ENCODE measurements at regions not wholly inside any gene's neighbourhood (a gene's known extent, or its start where the extent isn't known, plus 50 kb on each side); places are given as distances from the start of the nearest gene placed in this dataset.

DNA sequence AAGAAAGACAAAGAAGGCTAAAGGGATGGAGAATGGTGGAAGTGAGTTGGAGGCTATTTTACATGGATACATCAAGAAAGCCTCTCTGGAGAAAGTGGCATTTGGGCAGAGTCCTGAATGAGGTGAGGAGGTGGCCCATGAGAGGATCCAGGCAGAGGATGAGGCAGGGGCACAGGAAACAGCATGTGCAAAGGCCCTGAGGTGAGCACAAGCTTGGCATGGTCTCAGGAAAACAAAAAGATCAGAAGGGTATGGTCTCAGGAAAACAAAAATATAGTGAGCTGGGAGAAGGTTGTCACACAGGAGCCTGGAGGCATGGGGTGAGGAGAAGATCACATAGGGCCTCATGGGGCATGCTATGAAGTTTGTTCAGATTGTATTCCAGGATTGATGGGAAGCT is 62.1 kb upstream of the F3 start:
- Histone ChIP-seq H3K27ac (peak overlapping the region; percentile 48; the same call in 1 of the 2 replicates), H4K20me1 (ENCODE audit: insufficient read depth) (no peaks in the 10 kb centered on the region), H3K4me3 (no peak overlapping the region), H3K36me3 (ENCODE audit: low read depth) (no peaks in the 10 kb centered on the region), H3K4me2 (peak overlapping the region; percentile 62), H3K79me2 (ENCODE audit: low read depth) (no peaks in the 10 kb centered on the region), H3F3A (ENCODE audit: insufficient read depth, low read depth) (peaks cover 26% of the 10 kb centered on the region), H3K27me3 (ENCODE audit: insufficient read depth, low read depth) (no peaks in the 10 kb centered on the region), H3K9me2 (ENCODE audit: insufficient read depth) (no peaks in the 10 kb centered on the region), H3K4me1 (replicated peaks; ENCODE audit: insufficient read depth) (peaks cover 46% of the 10 kb centered on the region), H2AFZ (no peak overlapping the region), H3K9me3 (ENCODE audit: insufficient read depth, low read depth) (no peaks in the 10 kb centered on the region)
- TF ChIP-seq EZH2 (IDR thresholded peaks at IDR 0.05; ENCODE audit: low read depth): no peak
- TF ChIP-seq, protein P1, sequence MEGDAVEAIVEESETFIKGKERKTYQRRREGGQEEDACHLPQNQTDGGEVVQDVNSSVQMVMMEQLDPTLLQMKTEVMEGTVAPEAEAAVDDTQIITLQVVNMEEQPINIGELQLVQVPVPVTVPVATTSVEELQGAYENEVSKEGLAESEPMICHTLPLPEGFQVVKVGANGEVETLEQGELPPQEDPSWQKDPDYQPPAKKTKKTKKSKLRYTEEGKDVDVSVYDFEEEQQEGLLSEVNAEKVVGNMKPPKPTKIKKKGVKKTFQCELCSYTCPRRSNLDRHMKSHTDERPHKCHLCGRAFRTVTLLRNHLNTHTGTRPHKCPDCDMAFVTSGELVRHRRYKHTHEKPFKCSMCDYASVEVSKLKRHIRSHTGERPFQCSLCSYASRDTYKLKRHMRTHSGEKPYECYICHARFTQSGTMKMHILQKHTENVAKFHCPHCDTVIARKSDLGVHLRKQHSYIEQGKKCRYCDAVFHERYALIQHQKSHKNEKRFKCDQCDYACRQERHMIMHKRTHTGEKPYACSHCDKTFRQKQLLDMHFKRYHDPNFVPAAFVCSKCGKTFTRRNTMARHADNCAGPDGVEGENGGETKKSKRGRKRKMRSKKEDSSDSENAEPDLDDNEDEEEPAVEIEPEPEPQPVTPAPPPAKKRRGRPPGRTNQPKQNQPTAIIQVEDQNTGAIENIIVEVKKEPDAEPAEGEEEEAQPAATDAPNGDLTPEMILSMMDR (conservative IDR thresholded peaks at IDR 0.05): no peak
- no TSS peak for BruUV-seq (replicated peaks)
- intact Hi-C loops (cut with micrococcal nuclease; ENCODE audit: unreplicated experiment): no loop called here
- ChIA-PET POLR2A (ENCODE audit: unreplicated experiment) (no interaction called here), CTCF (no interaction called here)
- DNase-seq: no peak

DNA sequence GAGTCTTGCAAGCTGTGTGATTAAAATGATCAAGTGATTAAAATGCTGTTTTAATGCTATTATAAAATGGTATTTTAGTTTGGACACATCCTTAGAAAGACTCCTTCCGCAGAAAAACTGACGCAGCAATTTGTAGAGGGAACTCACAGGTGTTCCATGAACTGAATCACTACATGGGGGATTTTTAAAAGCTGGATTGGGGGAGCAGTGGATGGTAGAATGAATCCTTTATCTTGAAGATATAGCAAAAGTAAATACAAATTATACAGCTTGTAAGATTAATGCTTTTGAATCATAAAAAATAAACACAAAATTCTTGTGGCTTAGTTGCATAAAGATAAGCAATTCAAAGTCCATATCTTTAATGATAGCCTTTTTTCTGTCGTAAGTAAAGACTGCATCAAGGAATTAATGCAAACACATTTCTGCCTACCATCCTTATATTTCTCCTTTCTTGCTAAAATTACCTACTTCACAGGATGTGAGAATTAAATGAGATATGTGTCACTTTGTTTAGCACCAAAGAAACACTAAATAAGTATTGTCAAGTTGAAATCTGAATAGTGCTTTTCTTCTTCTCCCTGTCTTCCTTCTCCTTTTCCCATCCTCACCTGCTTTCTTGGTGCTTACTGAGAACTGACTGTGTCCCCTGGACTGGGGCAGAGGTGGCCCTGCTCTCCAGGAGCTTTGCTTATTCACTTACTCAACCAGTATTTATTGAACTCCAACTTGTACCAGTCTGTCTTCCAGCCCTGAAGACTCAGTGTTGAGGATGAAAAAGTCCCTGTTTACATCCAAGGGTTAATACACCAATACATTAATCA is 61.5 kb upstream of the F3 start:
- CTCF ChIA-PET: no interaction called here

DNA sequence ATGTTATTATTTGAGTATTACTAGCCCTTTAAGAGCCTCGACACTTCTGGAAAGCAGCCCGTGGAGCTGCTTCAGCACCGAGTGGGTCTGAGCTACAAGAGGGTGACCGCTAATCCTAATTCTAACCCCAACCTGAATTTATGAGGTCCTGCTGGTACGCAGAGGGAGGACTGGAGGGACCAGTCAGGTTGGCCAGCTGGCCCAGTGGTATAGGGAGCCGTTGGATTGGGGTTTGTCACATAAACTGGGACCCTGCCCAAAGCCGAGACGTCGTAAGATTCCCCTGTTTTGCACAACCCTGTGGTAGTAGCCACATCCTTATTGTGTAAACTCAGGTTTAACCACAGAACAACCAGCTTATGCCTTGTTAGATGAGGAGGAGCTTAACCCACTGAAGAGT is 60.8 kb upstream of the F3 start:
- no TSS peak for BruUV-seq (replicated peaks)
- ChIA-PET POLR2A (ENCODE audit: unreplicated experiment) (no interaction called here), CTCF (no interaction called here)
- no peaks in the 10 kb centered on the region for H3K27me3 ChIP-seq (ENCODE audit: insufficient read depth, low read depth)
- H3K4me2 ChIP-seq: peak overlapping the region; percentile 62
- H3K27ac ChIP-seq: peak overlapping the region; percentile 48
- H4K20me1 ChIP-seq (ENCODE audit: insufficient read depth): no peaks in the 10 kb centered on the region
- H3K79me2 ChIP-seq (ENCODE audit: low read depth): no peaks in the 10 kb centered on the region
- no peak for TF ChIP-seq EZH2 (IDR thresholded peaks at IDR 0.05; ENCODE audit: low read depth)
- TF ChIP-seq, protein P1 (conservative IDR thresholded peaks at IDR 0.05): no peak
- H2AFZ ChIP-seq: peak overlapping the region; percentile 34
- H3K9me3 ChIP-seq (ENCODE audit: insufficient read depth, low read depth): no peaks in the 10 kb centered on the region
- peak in 1 of 2 experiments; percentile 95 for DNase-seq
- peaks cover 29% of the 10 kb centered on the region for H3F3A ChIP-seq (ENCODE audit: insufficient read depth, low read depth)
- H3K4me3 ChIP-seq: peak overlapping the region; percentile 14; the same call in 1 of the 2 replicates
- intact Hi-C loops (cut with micrococcal nuclease; ENCODE audit: unreplicated experiment): no loop called here
- no peaks in the 10 kb centered on the region for H3K9me2 ChIP-seq (ENCODE audit: insufficient read depth)
- H3K4me1 ChIP-seq (replicated peaks; ENCODE audit: insufficient read depth): peaks cover 46% of the 10 kb centered on the region
- H3K36me3 ChIP-seq (ENCODE audit: low read depth): no peaks in the 10 kb centered on the region

More for the DNA sequence above, 61.5 kb upstream of the F3 start:
- no peaks in the 10 kb centered on the region for H3K9me2 ChIP-seq (ENCODE audit: insufficient read depth)
- peak in 1 of 2 experiments; percentile 83 for DNase-seq
- peaks cover 46% of the 10 kb centered on the region for H3K4me1 ChIP-seq (replicated peaks; ENCODE audit: insufficient read depth)
- peaks cover 26% of the 10 kb centered on the region for H3F3A ChIP-seq (ENCODE audit: insufficient read depth, low read depth)
- H2AFZ ChIP-seq: 0 out of 2 replicates have a peak overlapping the region, but pooled peaks have one; percentile 23
- intact Hi-C loops (cut with micrococcal nuclease; ENCODE audit: unreplicated experiment): no loop called here
- TF ChIP-seq EZH2 (IDR thresholded peaks at IDR 0.05; ENCODE audit: low read depth): no peak
- TF ChIP-seq, protein P1 (conservative IDR thresholded peaks at IDR 0.05): no peak
- H3K36me3 ChIP-seq (ENCODE audit: low read depth): no peaks in the 10 kb centered on the region
- no peaks in the 10 kb centered on the region for H3K9me3 ChIP-seq (ENCODE audit: insufficient read depth, low read depth)
- H3K27ac ChIP-seq: peak overlapping the region; percentile 48
- POLR2A ChIA-PET (ENCODE audit: unreplicated experiment): no interaction called here
- no peaks in the 10 kb centered on the region for H3K79me2 ChIP-seq (ENCODE audit: low read depth)
- peak overlapping the region; percentile 62 for H3K4me2 ChIP-seq
- H3K27me3 ChIP-seq (ENCODE audit: insufficient read depth, low read depth): no peaks in the 10 kb centered on the region
- no peaks in the 10 kb centered on the region for H4K20me1 ChIP-seq (ENCODE audit: insufficient read depth)
- no TSS peak for BruUV-seq (replicated peaks)
- H3K4me3 ChIP-seq: peak overlapping the region; percentile 14; the same call in 1 of the 2 replicates

Measured in PC-9 (cell line).